HG03565 (cell line): ENCODE measurements at regions not wholly inside any gene's neighbourhood (a gene's known extent, or its start where the extent isn't known, plus 50 kb on each side); places are given as distances from the start of the nearest gene placed in this dataset.
"Not testable (repeated sequence)": the region's sequence is repeated elsewhere in the genome, so short reads cannot be mapped to it uniquely, and the experiment has no call there.

ENCODE experiments used
- ATAC-seq: cut with Tn5 transposase; IDR thresholded peaks from one replicate; pipeline ENCODE4 v1.9.1; 2021; ENCODE audit warnings: mild to moderate bottlenecking, moderate library complexity; ENCODE audit not compliant: unreplicated experiment

GRCh38 chr3:21979706-21980105, 228.7 kb upstream of the ZNF385D start:
- no peak for ATAC-seq

GRCh38 chr3:21989341-21990042, 238.5 kb upstream of the ZNF385D start:
- ATAC-seq, result no peak

- ATAC-seq, result no peak
Observed at GRCh38 chr3:21991061-21991460, 240.1 kb upstream of the ZNF385D start.

GRCh38 chr3:21995079-21995607, 244.1 kb upstream of the ZNF385D start:
- ATAC-seq, result no peak

GRCh38 chr3:22007368-22007767, 256.4 kb upstream of the ZNF385D start:
- ATAC-seq, result no peak

- ATAC-seq, result no peak
Observed at GRCh38 chr3:22010997-22011396, 260.0 kb upstream of the ZNF385D start.

- no peak for ATAC-seq
Observed at GRCh38 chr3:22012471-22012870, 261.5 kb upstream of the ZNF385D start.

- no peak for ATAC-seq
Observed at GRCh38 chr3:22013641-22014040, 262.6 kb upstream of the ZNF385D start.

GRCh38 chr3:22016197-22016596, 265.2 kb upstream of the ZNF385D start:
- ATAC-seq, result no peak

GRCh38 chr3:22024638-22025037, 273.6 kb upstream of the ZNF385D start:
- ATAC-seq, result not testable (repeated sequence)

- ATAC-seq, result no peak
Observed at GRCh38 chr3:22029480-22029879, 278.5 kb upstream of the ZNF385D start.

GRCh38 chr3:22039161-22039560, 288.2 kb upstream of the ZNF385D start:
- no peak for ATAC-seq

- no peak for ATAC-seq
Observed at GRCh38 chr3:22040150-22040549, 289.1 kb upstream of the ZNF385D start.

- ATAC-seq, result no peak
Observed at GRCh38 chr3:22045882-22046281, 294.9 kb upstream of the ZNF385D start.

GRCh38 chr3:22063500-22063899, 312.5 kb upstream of the ZNF385D start:
- no peak for ATAC-seq

GRCh38 chr3:22068619-22069018, 317.6 kb upstream of the ZNF385D start:
- no peak for ATAC-seq

GRCh38 chr3:22088204-22088603, 337.2 kb upstream of the ZNF385D start:
- ATAC-seq, result no peak

GRCh38 chr3:22089284-22089683, 338.3 kb upstream of the ZNF385D start:
- ATAC-seq, result peak; percentile 91

GRCh38 chr3:22091329-22091728, 340.3 kb upstream of the ZNF385D start:
- ATAC-seq, result no peak

GRCh38 chr3:22098021-22098420, 347.0 kb upstream of the ZNF385D start:
- ATAC-seq, result no peak

GRCh38 chr3:22101351-22101750, 350.3 kb upstream of the ZNF385D start:
- ATAC-seq, result no peak

GRCh38 chr3:22101811-22102210, 350.8 kb upstream of the ZNF385D start:
- no peak for ATAC-seq

GRCh38 chr3:22103423-22103822, 352.4 kb upstream of the ZNF385D start:
- no peak for ATAC-seq
